ENCODE measurements at regions not wholly inside any gene's neighbourhood (a gene's known extent, or its start where the extent isn't known, plus 50 kb on each side); places are given as distances from the start of the nearest gene placed in this dataset.

DNA sequence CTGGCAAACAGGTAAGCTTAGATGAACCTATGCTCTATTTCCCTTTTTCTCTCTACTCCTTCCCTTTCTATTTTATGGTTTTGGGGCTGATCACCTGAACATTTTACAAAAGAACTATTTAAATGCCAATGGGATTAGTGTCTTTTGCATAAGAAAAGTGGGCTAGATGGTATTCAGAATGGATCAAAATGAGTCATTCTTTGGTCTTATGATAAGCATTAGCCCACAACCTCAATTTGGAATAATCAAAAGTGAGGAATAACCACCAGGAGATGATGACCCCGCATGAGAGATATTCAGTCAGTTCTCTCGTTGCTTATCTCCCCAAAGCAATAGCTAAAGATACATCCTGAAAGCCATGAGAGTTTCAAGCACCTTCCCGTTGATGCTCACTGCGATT, 399.0 kb upstream of the CADM1 start:
- Histone ChIP-seq H3K4me3 (ENCODE audit: low read length) (no peak overlapping the region), H3K36me3 (ENCODE audit: insufficient read depth, low read depth, low read length) (no peaks in the 10 kb centered on the region), H3K9me3 (ENCODE audit: insufficient read depth, low read depth, low read length) (no peaks in the 10 kb centered on the region), H3K27me3 (ENCODE audit: insufficient read depth, low read length) (no peaks in the 10 kb centered on the region), H3K9ac (ENCODE audit: low read depth, low read length) (no peak overlapping the region), H3K27ac (ENCODE audit: low read length) (no peak overlapping the region), H3K4me1 (ENCODE audit: insufficient read depth, low read length) (peaks cover 17% of the 10 kb centered on the region; the same call in 1 of the 2 replicates)

DNA sequence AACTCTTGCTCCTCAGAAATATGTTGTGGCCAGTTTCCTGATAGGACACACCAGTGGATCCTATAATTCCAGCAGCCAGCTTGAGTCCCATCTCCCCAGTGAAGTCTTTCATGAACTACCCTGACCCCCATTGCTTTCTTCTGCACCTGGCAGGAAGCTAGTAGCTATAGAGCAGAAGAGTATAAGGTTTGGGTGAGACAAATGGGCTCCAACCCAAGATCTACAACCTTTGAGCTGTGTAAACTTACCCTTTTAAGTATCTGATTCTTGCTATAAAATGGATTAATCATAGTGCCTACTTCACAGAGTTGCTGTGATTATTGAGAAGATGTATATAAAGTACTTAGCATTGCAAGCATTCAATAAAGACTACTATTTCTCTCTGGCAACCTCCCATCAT, 396.9 kb upstream of the CADM1 start:
- Histone ChIP-seq H3K36me3 (ENCODE audit: insufficient read depth, low read depth, low read length) (no peaks in the 10 kb centered on the region), H3K4me1 (ENCODE audit: insufficient read depth, low read length) (peaks cover 17% of the 10 kb centered on the region; the same call in 1 of the 2 replicates), H3K9me3 (ENCODE audit: insufficient read depth, low read depth, low read length) (no peaks in the 10 kb centered on the region), H3K27me3 (ENCODE audit: insufficient read depth, low read length) (no peaks in the 10 kb centered on the region), H3K9ac (ENCODE audit: low read depth, low read length) (no peak overlapping the region), H3K4me3 (ENCODE audit: low read length) (no peak overlapping the region), H3K27ac (ENCODE audit: low read length) (no peak overlapping the region)

DNA sequence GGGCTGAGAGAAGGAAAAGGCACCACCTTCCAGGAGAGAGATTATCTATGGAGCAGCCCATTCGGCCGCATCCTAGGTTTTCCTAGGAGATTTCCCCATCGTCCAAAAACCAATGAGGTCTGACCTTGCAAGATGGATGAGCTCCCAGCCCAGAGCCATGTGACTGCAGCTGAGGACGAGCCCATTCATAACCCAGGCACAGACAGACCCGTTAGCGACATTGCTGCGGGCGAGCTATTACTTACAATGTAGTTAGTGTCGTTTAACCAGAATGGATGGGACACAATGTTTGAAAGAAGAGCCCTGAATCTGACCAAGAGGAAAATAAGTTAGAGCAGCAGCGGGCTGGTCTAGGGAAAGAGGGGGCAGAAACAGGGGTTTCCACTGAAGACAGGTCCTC, 395.9 kb upstream of the CADM1 start:
- H3K27me3 ChIP-seq (ENCODE audit: insufficient read depth, low read length): no peaks in the 10 kb centered on the region
- H3K4me3 ChIP-seq (ENCODE audit: low read length): no peak overlapping the region
- H3K27ac ChIP-seq (ENCODE audit: low read length): no peak overlapping the region
- H3K9me3 ChIP-seq (ENCODE audit: insufficient read depth, low read depth, low read length): no peaks in the 10 kb centered on the region
- H3K4me1 ChIP-seq (ENCODE audit: insufficient read depth, low read length): peaks cover 17% of the 10 kb centered on the region; the same call in 1 of the 2 replicates
- H3K36me3 ChIP-seq (ENCODE audit: insufficient read depth, low read depth, low read length): no peaks in the 10 kb centered on the region
- H3K9ac ChIP-seq (ENCODE audit: low read depth, low read length): no peak overlapping the region

DNA sequence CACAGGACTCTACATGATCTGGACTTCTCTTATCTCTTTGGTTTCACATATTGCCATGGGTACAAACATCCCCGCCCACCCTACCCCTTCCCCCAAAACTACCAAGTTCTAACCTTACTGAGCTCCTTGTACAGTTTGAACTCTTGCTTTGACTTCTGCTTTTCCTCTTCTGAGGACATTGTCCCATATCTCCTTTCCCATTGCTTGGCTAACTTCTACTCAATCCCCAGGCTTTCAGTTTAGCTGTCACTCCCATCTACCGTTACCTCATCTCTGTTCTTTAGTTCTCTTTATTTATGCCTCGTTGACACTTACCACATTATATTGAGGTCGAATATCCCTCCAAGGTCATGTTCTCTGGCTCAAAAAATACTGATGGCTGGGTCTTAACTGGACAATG, 393.5 kb upstream of the CADM1 start:
- Histone ChIP-seq H3K36me3 (ENCODE audit: insufficient read depth, low read depth, low read length) (no peaks in the 10 kb centered on the region), H3K4me1 (ENCODE audit: insufficient read depth, low read length) (0 out of 2 replicates have a peak, but pooled peaks cover 4% of the 10 kb centered on the region), H3K4me3 (ENCODE audit: low read length) (no peak overlapping the region), H3K27me3 (ENCODE audit: insufficient read depth, low read length) (no peaks in the 10 kb centered on the region), H3K27ac (ENCODE audit: low read length) (no peak overlapping the region), H3K9ac (ENCODE audit: low read depth, low read length) (no peak overlapping the region), H3K9me3 (ENCODE audit: insufficient read depth, low read depth, low read length) (no peaks in the 10 kb centered on the region)

DNA sequence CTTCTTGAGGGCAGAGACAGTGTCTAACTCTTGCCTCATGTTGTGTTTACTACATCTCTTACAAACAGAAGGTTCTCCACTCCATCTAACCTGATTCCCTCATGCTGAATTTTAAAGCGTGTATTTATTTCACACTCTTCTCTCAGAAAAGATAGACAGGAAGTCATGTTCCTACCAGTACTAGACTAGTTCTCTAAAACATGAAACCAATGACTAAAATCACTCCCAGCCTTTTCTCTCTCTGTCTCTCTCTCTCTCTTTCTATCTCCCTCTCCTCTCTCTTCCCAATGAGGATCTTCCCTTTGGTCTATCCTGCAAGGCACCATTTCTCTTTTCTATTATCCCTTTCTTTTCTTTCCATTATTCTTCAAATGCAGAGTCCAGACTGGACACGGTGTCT, 391.9 kb upstream of the CADM1 start:
- Histone ChIP-seq H3K9me3 (ENCODE audit: insufficient read depth, low read depth, low read length) (no peaks in the 10 kb centered on the region), H3K36me3 (ENCODE audit: insufficient read depth, low read depth, low read length) (no peaks in the 10 kb centered on the region), H3K4me1 (ENCODE audit: insufficient read depth, low read length) (no peaks in the 10 kb centered on the region), H3K4me3 (ENCODE audit: low read length) (no peak overlapping the region), H3K9ac (ENCODE audit: low read depth, low read length) (no peak overlapping the region), H3K27ac (ENCODE audit: low read length) (no peak overlapping the region), H3K27me3 (ENCODE audit: insufficient read depth, low read length) (no peaks in the 10 kb centered on the region)

DNA sequence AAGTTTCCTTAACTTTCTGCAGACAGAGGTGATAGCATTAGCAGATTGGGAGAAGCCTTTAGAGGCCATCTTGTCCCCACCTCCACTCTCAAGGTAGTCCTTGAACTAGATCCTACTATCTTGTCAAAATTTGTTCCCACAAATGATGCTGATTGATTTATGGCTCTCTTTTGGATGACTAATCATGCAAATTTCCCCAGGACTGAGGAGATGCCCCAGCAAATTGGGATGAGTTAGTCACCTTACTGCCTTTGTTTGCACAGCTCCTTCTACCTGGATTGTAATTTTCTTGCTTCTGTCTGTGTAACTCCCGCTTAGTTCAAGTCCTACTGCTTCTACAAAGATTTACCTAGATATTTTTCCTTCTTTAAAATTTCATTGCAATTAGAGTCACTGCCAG, 391.4 kb upstream of the CADM1 start:
- Histone ChIP-seq H3K36me3 (ENCODE audit: insufficient read depth, low read depth, low read length) (no peaks in the 10 kb centered on the region), H3K27ac (ENCODE audit: low read length) (no peak overlapping the region), H3K9me3 (ENCODE audit: insufficient read depth, low read depth, low read length) (no peaks in the 10 kb centered on the region), H3K4me1 (ENCODE audit: insufficient read depth, low read length) (no peaks in the 10 kb centered on the region), H3K4me3 (ENCODE audit: low read length) (no peak overlapping the region), H3K27me3 (ENCODE audit: insufficient read depth, low read length) (no peaks in the 10 kb centered on the region), H3K9ac (ENCODE audit: low read depth, low read length) (no peak overlapping the region)

DNA sequence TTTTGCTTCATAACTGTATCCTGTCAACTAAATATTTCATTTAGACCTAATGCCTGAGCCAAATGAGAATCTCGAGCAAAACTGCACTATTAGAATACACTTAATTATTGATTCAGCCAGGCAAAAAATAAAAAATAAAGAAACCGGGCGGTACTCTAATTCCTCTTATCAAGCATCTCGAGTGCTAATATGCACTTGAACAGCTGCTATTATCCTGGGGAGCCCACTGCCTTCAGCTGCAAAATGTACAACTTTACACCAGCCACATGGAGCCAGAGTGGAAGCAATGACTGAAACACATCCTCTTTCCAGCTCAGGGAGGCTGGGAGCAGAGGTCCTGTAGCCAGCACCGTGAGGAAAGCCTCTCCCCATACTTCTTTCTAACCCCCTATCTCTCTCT, 390.0 kb upstream of the CADM1 start:
- Histone ChIP-seq H3K4me3 (ENCODE audit: low read length) (no peak overlapping the region), H3K4me1 (ENCODE audit: insufficient read depth, low read length) (no peaks in the 10 kb centered on the region), H3K9me3 (ENCODE audit: insufficient read depth, low read depth, low read length) (no peaks in the 10 kb centered on the region), H3K27me3 (ENCODE audit: insufficient read depth, low read length) (no peaks in the 10 kb centered on the region), H3K27ac (ENCODE audit: low read length) (no peak overlapping the region), H3K36me3 (ENCODE audit: insufficient read depth, low read depth, low read length) (no peaks in the 10 kb centered on the region), H3K9ac (ENCODE audit: low read depth, low read length) (no peak overlapping the region)

DNA sequence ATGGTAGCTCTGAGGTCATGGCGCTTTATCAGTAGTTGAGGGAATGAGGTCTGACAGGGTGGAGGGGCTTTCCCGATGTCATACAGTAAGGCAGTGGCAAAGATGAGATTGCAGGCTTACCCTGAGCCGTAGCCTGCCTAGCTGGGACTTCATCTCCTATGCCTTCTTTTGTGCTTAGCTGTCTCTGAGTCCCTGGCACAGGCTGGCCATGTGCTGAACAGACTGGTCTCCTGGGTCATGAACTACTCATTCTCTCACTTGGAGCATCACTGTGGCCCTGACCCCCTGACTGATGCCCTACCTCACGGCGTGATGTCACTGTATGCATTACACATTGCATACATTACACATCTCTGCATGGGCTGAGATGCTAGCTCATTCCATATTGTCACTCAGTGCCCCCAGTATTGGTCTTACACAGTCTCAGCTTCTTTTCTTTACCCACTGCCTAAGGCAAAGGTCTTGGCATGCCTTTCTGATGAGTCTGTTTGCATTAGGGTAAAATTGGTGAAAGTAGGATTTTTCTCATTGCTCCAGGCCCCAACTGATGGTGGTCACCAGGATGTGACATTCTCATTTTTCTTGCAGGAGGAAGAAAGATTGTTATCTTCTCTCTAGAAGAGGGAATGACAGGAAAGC, 389.4 kb upstream of the CADM1 start:
- Histone ChIP-seq H3K27me3 (ENCODE audit: insufficient read depth, low read length) (no peaks in the 10 kb centered on the region), H3K36me3 (ENCODE audit: insufficient read depth, low read depth, low read length) (no peaks in the 10 kb centered on the region), H3K9me3 (ENCODE audit: insufficient read depth, low read depth, low read length) (no peaks in the 10 kb centered on the region), H3K4me1 (ENCODE audit: insufficient read depth, low read length) (no peaks in the 10 kb centered on the region), H3K27ac (ENCODE audit: low read length) (no peak overlapping the region), H3K4me3 (ENCODE audit: low read length) (no peak overlapping the region), H3K9ac (ENCODE audit: low read depth, low read length) (no peak overlapping the region)

DNA sequence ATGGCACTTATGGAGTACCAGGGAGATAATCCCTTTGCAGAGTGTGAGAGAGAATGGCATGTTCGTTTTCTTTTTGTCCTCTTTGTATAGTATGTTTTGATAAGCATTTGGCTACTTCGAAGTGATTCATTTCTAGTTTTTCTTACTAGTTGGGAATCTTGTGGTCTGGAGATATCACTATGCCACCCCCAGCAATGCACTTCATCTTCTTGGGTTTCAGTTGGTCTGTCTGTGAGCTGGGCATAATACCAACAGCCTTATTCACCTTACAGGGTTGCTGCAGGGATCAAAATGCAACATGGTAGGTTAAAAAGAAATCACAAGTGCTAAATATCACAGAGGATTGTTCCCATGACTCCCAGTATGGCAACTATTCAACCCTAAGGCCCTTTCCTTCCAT, 387.8 kb upstream of the CADM1 start:
- Histone ChIP-seq H3K27ac (ENCODE audit: low read length) (no peak overlapping the region), H3K4me3 (ENCODE audit: low read length) (no peak overlapping the region), H3K4me1 (ENCODE audit: insufficient read depth, low read length) (no peaks in the 10 kb centered on the region)

DNA sequence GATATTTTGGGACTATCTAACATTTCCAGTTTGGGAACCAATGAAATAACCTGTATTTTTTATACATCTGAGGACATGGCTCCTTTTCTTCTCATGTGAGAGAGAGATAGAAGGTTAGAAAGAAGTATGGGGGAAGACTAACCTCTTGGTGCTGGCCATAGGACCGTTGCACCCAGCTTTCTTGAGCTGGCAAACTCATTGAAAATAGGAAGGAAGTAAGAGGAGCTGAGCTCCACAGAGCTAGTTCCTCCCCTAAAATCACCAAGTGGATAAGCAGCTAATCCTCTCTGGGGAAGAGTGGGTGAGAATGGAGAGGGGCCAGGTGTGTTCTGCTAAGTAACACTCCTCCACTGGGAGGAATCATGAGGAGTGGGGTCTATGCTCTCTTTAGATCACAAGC, 387.4 kb upstream of the CADM1 start:
- H3K9me3 ChIP-seq (ENCODE audit: insufficient read depth, low read depth, low read length): no peaks in the 10 kb centered on the region
- no peaks in the 10 kb centered on the region for H3K4me1 ChIP-seq (ENCODE audit: insufficient read depth, low read length)
- H3K4me3 ChIP-seq (ENCODE audit: low read length): no peak overlapping the region
- no peaks in the 10 kb centered on the region for H3K27me3 ChIP-seq (ENCODE audit: insufficient read depth, low read length)
- H3K27ac ChIP-seq (ENCODE audit: low read length): no peak overlapping the region
- no peaks in the 10 kb centered on the region for H3K36me3 ChIP-seq (ENCODE audit: insufficient read depth, low read depth, low read length)
- no peak overlapping the region for H3K9ac ChIP-seq (ENCODE audit: low read depth, low read length)

More for the DNA sequence above, 387.8 kb upstream of the CADM1 start:
- Histone ChIP-seq H3K27me3 (ENCODE audit: insufficient read depth, low read length) (no peaks in the 10 kb centered on the region), H3K9ac (ENCODE audit: low read depth, low read length) (no peak overlapping the region), H3K36me3 (ENCODE audit: insufficient read depth, low read depth, low read length) (no peaks in the 10 kb centered on the region), H3K9me3 (ENCODE audit: insufficient read depth, low read depth, low read length) (no peaks in the 10 kb centered on the region)

DNA sequence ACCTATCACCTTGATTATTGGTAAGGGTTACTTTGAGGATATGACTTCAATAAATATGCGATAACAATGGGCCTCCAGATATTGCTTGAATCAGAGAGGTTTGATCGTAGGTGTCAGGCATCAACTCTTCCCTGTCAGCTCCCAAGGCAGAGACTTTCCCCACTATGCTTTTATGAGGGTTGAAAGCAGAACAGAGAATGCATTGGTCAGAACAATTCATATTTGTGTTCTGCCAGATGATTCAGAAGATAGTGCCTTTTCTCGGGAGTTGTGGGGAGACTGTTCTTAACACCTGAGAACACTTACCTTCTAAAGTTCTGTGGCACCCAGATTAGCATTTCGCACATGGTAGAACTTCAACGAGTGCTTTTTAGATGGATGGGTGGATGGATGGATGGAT, 386.3 kb upstream of the CADM1 start:
- H3K36me3 ChIP-seq (ENCODE audit: insufficient read depth, low read depth, low read length): no peaks in the 10 kb centered on the region
- no peak overlapping the region for H3K9ac ChIP-seq (ENCODE audit: low read depth, low read length)
- H3K4me1 ChIP-seq (ENCODE audit: insufficient read depth, low read length): no peaks in the 10 kb centered on the region
- no peak overlapping the region for H3K4me3 ChIP-seq (ENCODE audit: low read length)
- H3K9me3 ChIP-seq (ENCODE audit: insufficient read depth, low read depth, low read length): no peaks in the 10 kb centered on the region
- H3K27ac ChIP-seq (ENCODE audit: low read length): no peak overlapping the region
- no peaks in the 10 kb centered on the region for H3K27me3 ChIP-seq (ENCODE audit: insufficient read depth, low read length)

DNA sequence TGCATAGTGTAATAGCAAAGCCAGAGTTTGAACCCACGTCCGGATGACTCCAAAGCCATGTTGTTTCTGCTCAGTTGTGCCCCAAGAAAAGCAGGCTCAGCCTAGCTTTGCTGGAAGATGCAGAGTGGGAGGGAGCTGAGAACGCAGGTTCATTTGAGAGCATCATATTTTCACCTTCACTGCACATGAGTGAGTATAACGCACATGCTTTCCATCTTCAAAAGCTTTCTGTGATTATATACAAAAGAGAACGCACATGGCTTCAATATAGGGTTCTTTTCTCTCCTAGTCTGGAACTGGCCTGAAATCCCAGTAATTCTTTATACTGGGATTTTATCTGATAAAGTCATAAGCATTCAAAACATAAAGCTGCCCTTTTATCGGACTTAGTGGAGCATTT, 385.5 kb upstream of the CADM1 start:
- Histone ChIP-seq H3K9me3 (ENCODE audit: insufficient read depth, low read depth, low read length) (no peaks in the 10 kb centered on the region), H3K36me3 (ENCODE audit: insufficient read depth, low read depth, low read length) (no peaks in the 10 kb centered on the region), H3K27ac (ENCODE audit: low read length) (no peak overlapping the region), H3K9ac (ENCODE audit: low read depth, low read length) (no peak overlapping the region), H3K4me3 (ENCODE audit: low read length) (no peak overlapping the region), H3K27me3 (ENCODE audit: insufficient read depth, low read length) (no peaks in the 10 kb centered on the region), H3K4me1 (ENCODE audit: insufficient read depth, low read length) (no peaks in the 10 kb centered on the region)

All from iPS-20b (cell line).